Sigmoid colon (tissue), 6 donors: ENCODE measurements at regions not wholly inside any gene's neighbourhood (a gene's known extent, or its start where the extent isn't known, plus 50 kb on each side); places are given as distances from the start of the nearest gene placed in this dataset.
A peak's percentile ranks its signal among the peaks of the same experiment; 100 is the strongest.

Experiments
- DNase-seq: peaks from one replicate; pipeline ENCODE4 v3.0.0-alpha.2; 2019
- H3K27ac ChIP-seq, 4 donors: fragments of 200-600 bp; sonication (generic); one replicate each; pipeline ENCODE4 v1.5.1; 2016 to 2019; ENCODE audit warnings: mild to moderate bottlenecking in 1 of 4
- H3K27me3 ChIP-seq, 3 donors: fragments of 200-600 bp; sonication (generic); one replicate each; pipeline ENCODE4 v1.5.1; 2019; ENCODE audit warnings: mild to moderate bottlenecking in 1 of 3
- H3K36me3 ChIP-seq, 4 donors: fragments of 200-600 bp; sonication (generic); one replicate each; pipeline ENCODE4 v1.5.1; 2016 to 2019
- H3K4me1 ChIP-seq, 4 donors: fragments of 200-600 bp; sonication (generic); one replicate each; pipeline ENCODE4 v1.5.1; 2017 to 2019
- H3K4me3 ChIP-seq, 4 donors: fragments of 200-600 bp; sonication (generic); one replicate each; pipeline ENCODE4 v1.5.1; 2017 to 2019; ENCODE audit warnings: mild to moderate bottlenecking in 2 of 4, moderate library complexity in 1 of 4
- H3K9me3 ChIP-seq, 4 donors: fragments of 200-600 bp in 3 of 4; sonication (generic) in 3 of 4; one replicate each; pipeline versions ENCODE4 v1.5.1 to v1.6.1; 2013 to 2019
- CTCF ChIP-seq, 4 experiments: fragments of 450-650 bp in 3 of 4; fragments of 200-600 bp in 1 of 4; IDR thresholded peaks; one replicate each; pipeline ENCODE4 v1.5.1; 2016 to 2019; ENCODE audit warnings: antibody characterized with exemption in 4 of 4, mild to moderate bottlenecking in 3 of 4, moderate library complexity in 2 of 4
- EP300 ChIP-seq, 4 donors: sonication (generic); formaldehyde crosslinking; IDR thresholded peaks; one replicate each; pipeline ENCODE4 v1.6.1; 2017; ENCODE audit warnings: antibody characterized with exemption in 4 of 4
- POLR2A ChIP-seq, 2 donors: fragments of 450-650 bp; IDR thresholded peaks; one replicate each; pipeline ENCODE4 v1.6.1; 2016; ENCODE audit warnings: antibody characterized with exemption in 2 of 2, mild to moderate bottlenecking in 2 of 2, moderate library complexity in 2 of 2
- POLR2AphosphoS5 ChIP-seq, 4 donors: sonication (generic); formaldehyde crosslinking; IDR thresholded peaks; one replicate each; pipeline ENCODE4 v1.6.1; 2017; ENCODE audit warnings: antibody characterized with exemption in 4 of 4
- WGBS, 2 donors: extraction: QIAGEN DNeasy Blood & Tissue Kit; methylation state at CpG; one replicate each; pipeline ENCODE4 v1.1.7; 2013; 5-methylcytosine and 5-hydroxymethylcytosine counted together
- intact Hi-C: fragments of 100-400 bp; cut with DNase I; formaldehyde crosslinking; loops from one replicate; pipeline ENCODE4 v1.15.1; 2023
- donor health status: healthy with polysubstance abuse.
- donor health status: healthy.

- no peak overlapping the region for H3K4me3 ChIP-seq
- intact Hi-C loops = no loop called here
- H3K36me3 ChIP-seq = no peaks in the 10 kb centered on the region
- no peaks in the 10 kb centered on the region for H3K27me3 ChIP-seq
- 90 to 92% methylated on average over 14 of the region's 14 CpGs for WGBS, 2 donors
- TF ChIP-seq POLR2AphosphoS5 (IDR thresholded peaks at IDR 0.05) (no peak), CTCF (IDR thresholded peaks at IDR 0.05) (no peak), POLR2A (IDR thresholded peaks at IDR 0.05) (no peak), EP300 (IDR thresholded peaks at IDR 0.05) (no peak)
- no peak for DNase-seq
- no peak overlapping the region for H3K27ac ChIP-seq
- no peaks in the 10 kb centered on the region for H3K4me1 ChIP-seq
- no peaks in the 10 kb centered on the region for H3K9me3 ChIP-seq
These were observed 72.7 kb upstream of the MAP4K4 start for GRCh38 chr2:101624706-101625332.

- TF ChIP-seq POLR2AphosphoS5 (IDR thresholded peaks at IDR 0.05) = peak in 1 of 4 donors; percentile 17
- TF ChIP-seq EP300 (IDR thresholded peaks at IDR 0.05) = no peak
- H3K27ac ChIP-seq = no peak overlapping the region
- H3K4me3 ChIP-seq = no peak overlapping the region
- WGBS, 2 donors = 48 to 79% methylated on average over 5 of the region's 5 CpGs
- DNase-seq = no peak
- H3K9me3 ChIP-seq = no peaks in the 10 kb centered on the region
- H3K36me3 ChIP-seq = no peaks in the 10 kb centered on the region
- intact Hi-C loops = no loop called here
- H3K4me1 ChIP-seq = peaks cover 0 to 10% (median 9%) of the 10 kb centered on the region in 4 donors
- H3K27me3 ChIP-seq = no peaks in the 10 kb centered on the region
These were observed 74.4 kb upstream of the MAP4K4 start for GRCh38 chr2:101623031-101623521.

GRCh38 chr2:101622210-101623030, 75.1 kb upstream of the MAP4K4 start:
- Histone ChIP-seq H3K27me3 (no peaks in the 10 kb centered on the region), H3K4me3 (no peak overlapping the region), H3K36me3 (no peaks in the 10 kb centered on the region), H3K4me1 (peaks cover 0 to 10% (median 9%) of the 10 kb centered on the region in 4 donors), H3K27ac (no peak overlapping the region), H3K9me3 (no peaks in the 10 kb centered on the region)
- no peak for DNase-seq
- TF ChIP-seq POLR2A (IDR thresholded peaks at IDR 0.05) (no peak), POLR2AphosphoS5 (IDR thresholded peaks at IDR 0.05) (no peak), CTCF (IDR thresholded peaks at IDR 0.05) (no peak), EP300 (IDR thresholded peaks at IDR 0.05) (no peak)
- WGBS, 2 donors = 76 to 83% methylated on average over 16 of the region's 16 CpGs
- intact Hi-C loops = no loop called here

- Histone ChIP-seq H3K9me3 (no peaks in the 10 kb centered on the region), H3K27me3 (no peaks in the 10 kb centered on the region), H3K4me1 (peaks cover 0 to 10% (median 9%) of the 10 kb centered on the region in 4 donors), H3K4me3 (peak overlapping the region in 1 of 4 donors; percentile 18), H3K36me3 (no peaks in the 10 kb centered on the region), H3K27ac (no peak overlapping the region)
- intact Hi-C loops = loop anchor here (5.0 kb wide), 1 partner anchor 213 kb away; no protein-coding TSS in a partner anchor
- 41 to 46% methylated on average over 10 of the region's 10 CpGs for WGBS, 2 donors
- DNase-seq = peak; percentile 78
- TF ChIP-seq EP300 (IDR thresholded peaks at IDR 0.05) (no peak), CTCF (IDR thresholded peaks at IDR 0.05) (no peak), POLR2AphosphoS5 (IDR thresholded peaks at IDR 0.05) (no peak), POLR2A (IDR thresholded peaks at IDR 0.05) (no peak)
These were observed 78.3 kb upstream of the MAP4K4 start for GRCh38 chr2:101619191-101619591.

GRCh38 chr2:101617796-101618195, 79.7 kb upstream of the MAP4K4 start:
- intact Hi-C loops = loop anchor here (5.0 kb wide), 1 partner anchor 215 kb away; no protein-coding TSS in a partner anchor
- TF ChIP-seq POLR2A (IDR thresholded peaks at IDR 0.05) (no peak), POLR2AphosphoS5 (IDR thresholded peaks at IDR 0.05) (no peak), EP300 (IDR thresholded peaks at IDR 0.05) (no peak), CTCF (IDR thresholded peaks at IDR 0.05) (no peak)
- H3K4me3 ChIP-seq = no peak overlapping the region
- H3K9me3 ChIP-seq = no peaks in the 10 kb centered on the region
- no peaks in the 10 kb centered on the region for H3K36me3 ChIP-seq
- 89 to 92% methylated on average over 8 of the region's 8 CpGs for WGBS, 2 donors
- DNase-seq = no peak
- no peak overlapping the region for H3K27ac ChIP-seq
- peaks cover 0 to 10% (median 9%) of the 10 kb centered on the region in 4 donors for H3K4me1 ChIP-seq
- H3K27me3 ChIP-seq = no peaks in the 10 kb centered on the region
